ENCODE measurements at regions not wholly inside any gene's neighbourhood (a gene's known extent, or its start where the extent isn't known, plus 50 kb on each side); places are given as distances from the start of the nearest gene placed in this dataset.
"Not testable (repeated sequence)": the region's sequence is repeated elsewhere in the genome, so short reads cannot be mapped to it uniquely, and the experiment has no call there.

GRCh38 chr12:125824276-125824675, 759.0 kb downstream of the AACS start:
- no peak for DNase-seq

- DNase-seq = no peak
Observed at GRCh38 chr12:125835852-125836251, 770.6 kb downstream of the AACS start.

- DNase-seq = no peak
Observed at GRCh38 chr12:125836647-125837046, 771.4 kb downstream of the AACS start.

GRCh38 chr12:125841332-125841731, 776.1 kb downstream of the AACS start:
- DNase-seq = no peak

- no peak for DNase-seq
Observed at GRCh38 chr12:125852116-125852515, 786.9 kb downstream of the AACS start.

GRCh38 chr12:125852679-125853078, 787.4 kb downstream of the AACS start:
- no peak for DNase-seq

GRCh38 chr12:125853670-125854069, 788.4 kb downstream of the AACS start:
- no peak for DNase-seq

- no peak for DNase-seq
Observed at GRCh38 chr12:125856366-125856765, 791.1 kb downstream of the AACS start.

- DNase-seq = no peak
Observed at GRCh38 chr12:125856896-125857295, 791.7 kb downstream of the AACS start.

GRCh38 chr12:125860672-125861288, 795.5 kb downstream of the AACS start:
- no peak for DNase-seq

GRCh38 chr12:125861299-125862281, 796.4 kb downstream of the AACS start:
- peak; percentile 86 for DNase-seq

- not testable (repeated sequence) for DNase-seq
Observed at GRCh38 chr12:125865236-125865635, 800.0 kb downstream of the AACS start.

- no peak for DNase-seq
Observed at GRCh38 chr12:125871811-125872594, 806.8 kb downstream of the AACS start.

GRCh38 chr12:125873016-125873415, 807.8 kb downstream of the AACS start:
- no peak for DNase-seq

GRCh38 chr12:125878483-125878882, 813.2 kb downstream of the AACS start:
- DNase-seq = no peak

- DNase-seq = no peak
Observed at GRCh38 chr12:125882141-125882540, 816.9 kb downstream of the AACS start.

- DNase-seq = no peak
Observed at GRCh38 chr12:125888921-125889320, 823.7 kb downstream of the AACS start.

GRCh38 chr12:125889742-125890141, 824.5 kb downstream of the AACS start:
- DNase-seq = no peak

- DNase-seq = no peak
Observed at GRCh38 chr12:125890366-125890905, 825.2 kb downstream of the AACS start.

GRCh38 chr12:125890971-125891370, 825.7 kb downstream of the AACS start:
- DNase-seq = no peak

GRCh38 chr12:125892276-125892675, 827.0 kb downstream of the AACS start:
- no peak for DNase-seq

- no peak for DNase-seq
Observed at GRCh38 chr12:125902991-125903390, 837.8 kb downstream of the AACS start.

- no peak for DNase-seq
Observed at GRCh38 chr12:125907351-125907750, 842.1 kb downstream of the AACS start.
